ENCODE measurements at regions not wholly inside any gene's neighbourhood (a gene's known extent, or its start where the extent isn't known, plus 50 kb on each side); places are given as distances from the start of the nearest gene placed in this dataset.

- TF ChIP-seq MTF1 (CRISPR knock-in tag; IDR thresholded peaks at IDR 0.05; ENCODE audit: borderline replicate concordance) (no peak), ZFP1 (CRISPR knock-in tag; IDR thresholded peaks at IDR 0.05) (no peak), HMG20B (CRISPR knock-in tag; IDR thresholded peaks at IDR 0.05) (no peak), MCM3 (IDR thresholded peaks at IDR 0.05) (no peak)
These were observed 818.5 kb upstream of the ROBO1 start (continued) for GRCh38 chr3:80586338-80586737.

GRCh38 chr3:80580146-80580545 is 812.3 kb upstream of the ROBO1 start:
- Histone ChIP-seq H3K27ac (ENCODE audit: extremely low read depth, low read depth, low read length) (no peak overlapping the region), H3K36me3 (ENCODE audit: control insufficient read depth, insufficient read depth, low read length) (no peaks in the 10 kb centered on the region), H3K4me2 (ENCODE audit: insufficient read depth, low read length) (no peak overlapping the region), H3K4me3 (no peak overlapping the region), H4K20me1 (replicated peaks; ENCODE audit: control insufficient read depth, insufficient read depth, low read length) (no peaks in the 10 kb centered on the region), H3K9me1 (ENCODE audit: control insufficient read depth, insufficient read depth, low read length) (no peaks in the 10 kb centered on the region), H2AFZ (ENCODE audit: low read depth, low read length) (no peak overlapping the region), H3K79me2 (ENCODE audit: control insufficient read depth, insufficient read depth, low read length) (no peaks in the 10 kb centered on the region), H3K9ac (ENCODE audit: insufficient read depth in 1 of 2, low read depth in 2 of 2, low read length in 2 of 2) (no peak overlapping the region), H3K27me3 (ENCODE audit: control insufficient read depth in 2 of 2, insufficient read depth in 2 of 2, low read length in 2 of 2) (no peaks in the 10 kb centered on the region), H3K4me1 (replicated peaks in 1 of 2; ENCODE audit: control insufficient read depth in 2 of 2, insufficient read depth in 2 of 2, low read length in 2 of 2) (no peaks in the 10 kb centered on the region), H3K9me3 (replicated peaks; ENCODE audit: control insufficient read depth, insufficient read depth, low read depth, low read length) (no peaks in the 10 kb centered on the region)
- in situ Hi-C loops (cut with MboI): no loop called here
- no peak for FAIRE-seq
- no peak for ATAC-seq
- no TSS peak for BruUV-seq (replicated peaks)
- 0% methylated on average over 2 of the region's 2 CpGs for WGBS (ENCODE audit: insufficient coverage, low coverage, missing lambda C conversion rate)
- POLR2A ChIA-PET: no interaction called here
- DNase-seq (ENCODE audit: extremely low read depth in 1 of 4, low spot score in 3 of 4): no peak
- intact Hi-C loops (cut with micrococcal nuclease): no loop called here
- CTCF ChIA-PET (ENCODE audit: low intra/inter-chr PET ratio): no interaction called here
- TF ChIP-seq RAD51 (IDR thresholded peaks at IDR 0.05; ENCODE audit: borderline replicate concordance, low read depth) (no peak), BDP1 (IDR thresholded peaks at IDR 0.05; ENCODE audit: insufficient read depth, insufficient read length) (no peak), PML (IDR thresholded peaks at IDR 0.05; ENCODE audit: low read length) (no peak), GATA2 (CRISPR knock-in tag; IDR thresholded peaks at IDR 0.05) (no peak), MIER1 (IDR thresholded peaks at IDR 0.05; ENCODE audit: low read depth) (no peak)

All from K562 (cell line).